SKM-1 (cell line): ENCODE measurements at regions not wholly inside any gene's neighbourhood (a gene's known extent, or its start where the extent isn't known, plus 50 kb on each side); places are given as distances from the start of the nearest gene placed in this dataset.
"Not testable (repeated sequence)": the region's sequence is repeated elsewhere in the genome, so short reads cannot be mapped to it uniquely, and the experiment has no call there.

Source experiments
- DNase-seq: peaks from one replicate; lab custom pipeline; 2025; ENCODE audit not compliant: unreplicated experiment; lab: John Stamatoyannopoulos, UW

DNA sequence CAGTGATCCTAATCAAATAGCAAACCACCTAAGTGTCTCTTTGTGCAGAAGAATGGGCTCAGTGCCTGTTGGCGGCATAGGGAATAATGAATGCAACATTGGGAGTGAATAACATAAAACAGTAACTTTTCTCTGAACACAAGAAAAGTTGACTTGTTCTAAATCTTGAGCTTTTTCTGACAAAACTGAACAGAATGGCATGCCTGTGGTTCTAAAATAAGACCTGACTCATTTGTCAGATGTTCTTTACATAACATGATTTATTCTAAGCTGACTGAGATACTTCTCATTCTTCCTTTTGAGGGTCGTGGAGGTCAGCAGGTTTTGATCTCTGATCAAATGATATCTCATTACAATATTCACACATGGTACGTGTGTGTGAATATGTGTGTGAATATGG, 165.4 kb upstream of the WDR1 start:
- no peak for DNase-seq

DNA sequence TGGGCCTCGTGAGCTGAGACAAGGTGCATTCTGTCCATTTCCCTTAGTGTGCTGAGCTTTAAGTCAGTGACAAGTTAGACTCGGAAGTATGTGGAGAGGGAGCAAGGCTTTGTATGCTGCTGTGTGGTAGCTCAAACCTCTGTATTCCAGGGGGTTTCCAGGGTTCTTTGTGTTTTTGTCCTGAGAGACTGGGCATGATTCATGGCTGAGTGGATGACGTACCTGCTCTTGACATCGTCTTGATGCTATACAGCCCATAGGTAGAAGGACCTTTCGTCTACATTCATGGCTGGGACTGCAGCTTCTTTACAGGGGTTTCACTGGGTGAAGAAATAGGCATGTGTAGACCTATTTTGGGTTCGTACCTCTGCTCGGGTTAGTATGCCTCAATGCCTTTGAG, 162.7 kb upstream of the WDR1 start:
- no peak for DNase-seq

DNA sequence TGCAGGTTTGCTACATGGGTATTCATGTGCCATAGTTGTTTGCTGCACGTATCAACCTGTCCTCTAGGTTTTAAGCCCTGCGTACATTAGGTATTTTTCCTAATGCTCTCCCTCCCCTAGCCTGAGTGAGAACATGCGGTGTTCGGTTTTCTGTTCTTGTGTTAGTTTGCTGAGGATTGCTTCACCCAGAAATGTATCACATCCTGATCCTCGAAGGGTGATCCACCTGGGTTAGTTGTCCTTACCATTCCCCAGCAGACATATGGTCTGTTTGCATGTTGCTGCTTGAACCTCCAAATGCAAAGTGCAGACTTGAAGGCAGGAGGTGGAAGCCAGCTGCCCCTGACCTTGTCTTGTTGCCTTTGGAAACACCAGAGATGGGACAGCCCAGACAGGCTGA, 161.5 kb upstream of the WDR1 start:
- DNase-seq, result no peak

GRCh38 chr4:10276152-10276551, 159.6 kb upstream of the WDR1 start:
- no peak for DNase-seq

GRCh38 chr4:10275696-10276095, 159.1 kb upstream of the WDR1 start:
- DNase-seq, result no peak

- no peak for DNase-seq
Observed at GRCh38 chr4:10273030-10273429, 156.4 kb upstream of the WDR1 start.

- DNase-seq, result no peak
Observed at GRCh38 chr4:10272511-10272910, 155.9 kb upstream of the WDR1 start.

GRCh38 chr4:10267066-10267465, 150.5 kb upstream of the WDR1 start:
- DNase-seq, result no peak

DNA sequence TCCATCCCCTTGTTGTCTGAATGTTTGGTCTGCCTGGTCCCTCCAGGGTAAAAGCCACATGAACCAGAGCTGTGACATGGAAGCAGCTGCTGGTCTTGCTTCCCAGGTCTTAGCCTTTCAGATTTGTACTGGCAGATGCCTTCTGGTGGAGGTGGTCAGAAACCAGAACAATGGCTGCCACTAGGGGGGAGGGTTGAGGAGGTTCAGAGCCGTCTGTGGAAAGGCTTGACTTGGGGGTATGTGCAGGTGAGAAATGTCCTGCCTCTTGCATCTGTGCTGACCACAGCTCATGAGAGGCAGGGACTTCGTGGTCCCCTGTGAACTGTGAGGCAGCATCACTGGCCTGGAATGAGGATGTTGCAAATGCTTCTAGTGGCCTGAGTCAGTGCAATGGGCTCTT, 144.2 kb upstream of the WDR1 start:
- no peak for DNase-seq

DNA sequence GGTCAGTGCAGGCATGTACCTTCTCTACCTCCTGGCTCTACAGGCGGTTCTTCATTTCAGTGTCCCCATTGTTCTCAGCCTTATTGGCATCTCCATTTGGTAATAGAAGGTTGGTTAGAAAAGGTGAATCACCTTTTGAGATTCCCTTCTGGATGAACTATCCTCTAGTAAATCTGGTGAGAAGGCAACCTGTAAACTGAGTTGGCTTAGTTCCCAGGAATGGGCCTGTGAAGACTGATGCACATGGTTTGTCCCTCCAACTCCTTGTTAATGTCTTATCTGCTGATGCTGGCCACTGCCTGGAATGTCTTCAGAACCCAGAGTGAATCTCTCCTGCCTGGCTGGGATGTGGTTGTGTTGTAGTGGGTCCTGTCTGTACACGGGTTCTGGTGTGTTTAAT, 143.4 kb upstream of the WDR1 start:
- no peak for DNase-seq

- no peak for DNase-seq
Observed at GRCh38 chr4:10256203-10256602, 139.6 kb upstream of the WDR1 start.

DNA sequence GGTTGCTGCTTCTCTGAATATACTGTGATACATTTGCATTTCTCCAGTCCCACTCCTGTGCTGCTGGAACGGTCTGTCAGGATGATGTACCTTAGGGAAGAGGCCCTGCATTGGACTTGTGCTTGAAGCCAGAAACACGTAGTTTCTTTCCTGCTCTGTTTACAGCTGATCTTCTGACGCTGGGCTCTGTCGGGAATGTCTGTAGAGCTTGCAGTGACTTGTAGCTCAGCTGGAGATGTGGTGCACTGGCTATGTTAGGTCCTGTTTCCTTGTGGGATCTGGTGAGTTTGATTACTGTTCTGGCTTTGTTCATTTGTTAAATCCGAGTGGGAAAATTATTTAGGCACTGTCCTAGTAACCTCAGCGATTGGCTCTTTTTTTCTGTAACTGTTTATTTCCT, 137.2 kb upstream of the WDR1 start:
- DNase-seq, result no peak

DNA sequence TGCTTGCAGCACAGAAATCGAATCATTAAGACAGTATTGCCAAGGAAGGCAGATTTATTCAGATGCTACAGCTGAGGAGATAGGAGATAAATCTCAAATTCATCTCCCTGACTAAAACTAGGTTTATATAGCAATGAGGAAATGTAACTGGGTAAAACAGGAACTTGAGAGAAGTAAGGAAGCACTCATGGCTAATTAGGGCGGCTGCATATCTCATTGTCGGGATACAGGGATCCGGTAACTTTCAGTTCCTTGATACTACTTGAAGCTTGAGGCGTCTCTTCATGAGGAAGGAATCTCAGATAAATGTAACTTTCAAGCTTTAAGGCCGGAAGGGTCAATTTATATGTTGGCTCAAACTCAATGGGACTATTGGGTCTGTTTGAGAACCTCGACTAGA, 129.2 kb upstream of the WDR1 start:
- DNase-seq, result peak; percentile 19

DNA sequence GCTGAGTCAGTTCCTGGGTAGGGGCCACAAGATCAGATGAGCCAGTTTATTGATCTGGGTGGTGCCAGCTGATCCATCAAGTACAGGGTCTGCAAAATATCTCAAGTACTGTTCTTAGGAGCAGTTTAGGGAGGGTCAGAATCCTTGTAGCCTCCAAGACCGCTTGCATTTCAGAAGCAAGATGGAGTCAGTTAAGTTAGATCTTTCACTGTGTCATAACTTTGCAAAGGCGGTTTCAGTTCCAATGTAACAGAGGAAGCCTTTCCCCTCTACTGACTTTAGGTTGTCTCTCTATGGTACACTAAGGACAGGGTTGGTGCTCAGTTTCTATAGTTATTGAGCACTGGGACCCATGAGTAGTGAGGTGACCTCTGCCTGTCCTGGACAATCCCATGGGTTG, 127.3 kb upstream of the WDR1 start:
- no peak for DNase-seq

DNA sequence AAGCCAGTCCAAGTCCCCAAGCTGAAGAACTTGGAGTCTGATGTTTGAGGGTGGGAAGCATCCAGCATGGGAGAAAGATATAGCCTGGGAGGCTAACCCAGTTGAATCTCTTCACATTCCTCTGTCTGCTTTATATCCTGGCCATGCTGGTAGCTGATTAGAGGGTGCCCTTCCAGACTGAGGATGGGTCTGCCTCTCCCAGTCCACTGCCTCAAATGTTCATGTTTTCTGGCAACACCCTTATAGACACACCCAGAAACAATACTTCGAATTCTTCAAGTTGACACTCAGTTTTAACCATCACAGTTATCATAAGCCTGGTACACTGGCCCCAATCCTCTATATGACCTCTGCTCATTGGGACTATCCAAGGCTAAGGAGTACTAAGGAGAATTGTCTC, 124.1 kb upstream of the WDR1 start:
- DNase-seq, result no peak

GRCh38 chr4:10239982-10240654, 123.5 kb upstream of the WDR1 start:
- DNase-seq, result no peak

DNA sequence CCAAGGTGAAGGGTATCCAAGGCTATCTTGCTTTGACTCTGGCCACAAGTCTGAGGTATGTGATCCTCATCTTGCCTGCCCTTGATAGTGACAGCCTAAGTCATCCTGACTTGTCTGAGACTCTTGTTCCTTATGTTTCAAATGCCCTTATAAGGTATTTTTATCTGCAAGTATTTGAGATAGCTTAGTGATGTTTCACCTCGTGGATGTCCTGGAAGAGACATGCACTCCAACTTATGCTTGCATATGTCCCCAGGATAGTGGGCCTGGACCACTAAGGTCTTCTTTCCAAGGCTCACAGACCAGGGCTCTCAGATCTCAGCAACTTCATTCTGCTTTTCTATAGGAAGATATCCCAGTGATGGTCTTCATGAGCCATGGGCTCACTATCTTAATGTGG, 120.5 kb upstream of the WDR1 start:
- no peak for DNase-seq

- DNase-seq, result no peak
Observed at GRCh38 chr4:10232114-10232513, 115.5 kb upstream of the WDR1 start.

DNA sequence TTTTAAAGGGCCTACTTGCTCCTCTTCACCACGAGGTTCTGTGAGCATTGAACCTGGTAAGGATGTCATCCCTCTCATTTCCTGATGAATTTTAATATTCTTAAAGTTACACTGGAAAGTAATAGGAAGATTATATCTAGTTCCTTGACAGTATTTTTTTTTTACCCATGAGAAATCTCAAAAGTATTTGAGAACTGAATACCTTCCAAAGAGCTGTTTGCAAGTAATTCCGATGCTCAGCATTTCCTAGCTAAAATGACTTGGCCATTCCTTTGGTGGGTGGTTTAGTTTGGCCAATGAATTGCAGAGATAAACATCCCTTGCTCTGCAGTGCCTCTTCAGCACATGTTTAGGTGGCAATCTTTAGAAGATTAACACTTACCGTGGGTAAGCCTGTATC, 110.2 kb upstream of the WDR1 start:
- DNase-seq, result no peak

- DNase-seq, result no peak
Observed at GRCh38 chr4:10225096-10225495, 108.5 kb upstream of the WDR1 start.

- DNase-seq, result no peak
Observed at GRCh38 chr4:10223782-10224181, 107.2 kb upstream of the WDR1 start.

DNA sequence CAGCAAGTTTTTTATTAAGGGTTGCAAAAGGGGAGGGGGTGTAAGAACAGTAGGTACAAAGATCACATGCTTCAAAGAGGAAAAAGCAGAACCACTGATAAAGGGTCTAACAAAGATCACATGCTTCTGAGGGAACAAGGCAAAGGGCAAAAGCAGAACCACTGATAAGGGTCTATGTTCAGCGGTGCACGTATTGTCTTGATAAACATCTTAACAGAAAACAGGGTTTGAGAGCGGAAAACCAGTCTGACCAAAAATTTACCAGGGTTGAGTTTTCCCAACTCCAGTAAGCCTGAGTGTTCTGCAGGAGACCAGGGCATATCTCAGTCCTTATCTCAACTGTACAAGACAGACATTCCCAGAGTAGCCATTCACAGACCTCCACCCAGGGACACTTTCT, 96.9 kb upstream of the WDR1 start:
- DNase-seq, result not testable (repeated sequence)

- no peak for DNase-seq
Observed at GRCh38 chr4:10212901-10213300, 96.3 kb upstream of the WDR1 start.

DNA sequence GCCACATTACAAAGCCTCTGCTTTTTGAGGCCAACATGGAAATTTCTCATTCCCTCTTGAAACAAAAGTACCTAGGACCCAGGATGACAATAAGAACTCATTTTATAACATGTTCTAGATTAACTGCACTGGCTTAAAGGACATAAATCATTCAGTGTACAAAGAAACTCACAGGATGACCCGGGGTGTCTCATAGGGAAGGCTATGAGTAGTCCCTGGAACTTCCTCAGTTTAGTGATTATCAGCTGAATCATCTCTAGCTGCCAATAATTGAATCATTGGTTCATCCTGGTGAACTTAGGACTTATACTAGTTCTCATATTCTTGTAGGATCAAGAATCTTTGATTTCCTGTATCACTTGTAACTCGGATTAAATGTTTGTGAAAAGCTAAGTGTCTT, 95.8 kb upstream of the WDR1 start:
- no peak for DNase-seq
